GM18498 (cell line): ENCODE measurements at regions not wholly inside any gene's neighbourhood (a gene's known extent, or its start where the extent isn't known, plus 50 kb on each side); places are given as distances from the start of the nearest gene placed in this dataset.

Experiments
- ATAC-seq: cut with Tn5 transposase; IDR thresholded peaks from one replicate; pipeline ENCODE4 v1.9.1; 2021; ENCODE audit warnings: mild to moderate bottlenecking, moderate library complexity; ENCODE audit not compliant: unreplicated experiment

GRCh38 chr6:15044146-15044882 lies 201.6 kb upstream of the JARID2 start:
- no peak for ATAC-seq

DNA sequence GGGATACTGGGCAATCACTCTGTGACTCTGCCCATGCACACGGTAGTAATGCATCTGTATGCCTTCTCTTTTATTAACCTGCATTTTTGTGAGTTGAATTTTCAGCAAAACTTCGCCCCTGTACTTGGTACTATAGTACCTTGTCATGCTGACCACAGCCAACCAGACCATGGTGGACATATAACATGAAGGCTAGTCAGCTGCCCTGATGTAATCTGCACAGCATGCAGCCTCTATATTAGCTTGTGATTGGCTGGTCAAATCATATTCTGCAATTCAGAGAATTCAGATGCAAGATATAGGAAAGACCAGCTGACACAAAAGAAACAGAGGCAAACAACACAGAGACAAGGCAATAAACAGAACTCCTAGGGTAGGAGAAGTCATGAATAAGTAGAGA lies 200.9 kb upstream of the JARID2 start:
- no peak for ATAC-seq

DNA sequence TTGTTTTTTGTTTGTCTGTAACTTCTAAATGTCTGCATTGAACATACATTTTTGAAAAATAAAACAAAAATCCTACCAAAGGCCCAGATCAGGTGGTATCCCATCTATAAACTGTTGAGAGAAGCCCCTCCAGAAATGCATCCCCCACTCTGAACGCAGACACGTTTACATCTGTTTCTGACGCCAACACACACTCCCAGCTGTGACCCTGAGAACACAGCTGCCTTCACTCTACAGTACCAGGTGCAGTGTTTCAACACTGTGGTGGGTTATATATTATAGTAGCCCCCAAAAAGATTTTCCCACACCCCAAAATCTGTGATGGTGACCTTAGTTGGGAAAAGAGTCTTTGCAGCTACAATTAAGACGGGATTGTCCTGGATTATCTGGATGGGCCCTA lies 199.1 kb upstream of the JARID2 start:
- no peak for ATAC-seq

- no peak for ATAC-seq
Observed at GRCh38 chr6:15048367-15048766, 197.5 kb upstream of the JARID2 start.

DNA sequence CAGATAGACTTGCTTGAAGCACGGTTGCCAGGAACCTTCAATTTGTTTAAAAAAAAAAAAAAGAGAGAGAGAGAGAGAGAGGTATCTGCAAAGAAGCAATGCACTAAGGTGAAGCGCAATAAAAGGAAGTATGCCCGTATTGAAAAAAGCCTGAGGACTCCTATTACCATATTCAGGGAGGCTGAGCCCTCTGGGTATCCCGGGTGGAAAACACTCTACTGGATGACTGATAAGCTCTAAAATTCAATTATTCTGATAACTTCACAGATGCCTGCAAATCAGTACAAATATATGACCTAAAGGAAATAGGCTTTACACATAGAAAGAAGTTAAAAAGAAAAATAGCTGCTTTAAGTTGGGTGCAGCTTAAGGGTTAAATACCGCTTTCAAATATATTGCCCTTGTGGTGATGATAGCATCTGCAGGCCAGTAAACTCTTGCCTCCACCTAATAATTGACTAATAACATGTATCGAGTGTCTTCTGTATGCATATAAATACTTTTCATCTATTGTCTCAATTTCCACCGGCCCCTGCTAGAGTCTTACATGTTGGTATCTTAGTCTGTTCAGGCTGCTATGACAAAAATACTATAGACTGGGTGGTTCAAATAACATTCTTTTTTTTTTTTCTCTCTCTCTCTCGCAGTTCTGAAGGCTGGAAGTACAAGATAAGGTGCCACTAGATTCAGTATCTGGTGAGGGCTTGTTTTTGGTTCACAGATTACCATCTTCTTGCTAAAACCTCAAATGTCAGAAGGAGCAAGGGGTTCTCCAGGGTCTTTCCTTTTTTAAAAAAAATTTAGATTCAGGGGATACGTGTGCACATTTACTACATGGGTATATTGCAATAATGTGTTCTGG lies 187.4 kb upstream of the JARID2 start:
- ATAC-seq: no peak

- no peak for ATAC-seq
Observed at GRCh38 chr6:15061180-15061641, 184.7 kb upstream of the JARID2 start.

- no peak for ATAC-seq
Observed at GRCh38 chr6:15061908-15062515, 183.9 kb upstream of the JARID2 start.

DNA sequence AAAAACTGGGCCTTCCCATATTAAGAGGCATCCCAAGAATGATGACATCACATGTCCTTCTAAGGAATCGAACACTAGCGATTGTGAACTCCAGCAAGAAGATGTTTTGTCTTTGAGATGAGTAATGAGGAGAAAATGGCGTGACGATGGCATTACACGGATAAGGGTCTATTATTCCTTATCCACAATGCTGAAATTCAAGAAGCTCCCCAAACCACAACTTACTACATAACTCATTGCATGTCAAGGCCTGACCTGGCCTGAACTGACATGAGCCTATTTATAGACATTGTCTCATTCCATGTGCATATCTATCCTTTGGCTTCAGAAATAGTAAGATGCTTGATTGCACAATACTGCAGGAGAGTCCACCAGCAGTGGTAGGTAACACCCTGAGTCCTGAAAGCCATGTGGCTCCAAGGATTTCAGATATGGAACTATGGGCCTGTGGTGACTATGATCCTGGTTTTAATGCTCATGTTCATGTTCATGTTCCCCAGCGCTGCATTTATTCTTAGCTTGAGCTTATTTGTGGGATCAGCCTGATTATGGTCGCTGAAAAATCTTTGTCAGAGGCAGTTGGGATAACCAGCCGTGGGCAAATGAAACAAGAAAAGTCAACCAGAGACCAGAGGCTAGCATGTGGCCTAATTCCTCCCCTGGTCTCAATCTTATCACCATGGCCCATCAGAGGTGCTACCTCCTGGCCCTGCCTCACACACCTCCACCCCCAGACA lies 183.2 kb upstream of the JARID2 start:
- ATAC-seq: no peak

GRCh38 chr6:15063253-15063853 lies 182.5 kb upstream of the JARID2 start:
- ATAC-seq: no peak

- ATAC-seq: no peak
Observed at GRCh38 chr6:15065261-15065989, 180.4 kb upstream of the JARID2 start.

DNA sequence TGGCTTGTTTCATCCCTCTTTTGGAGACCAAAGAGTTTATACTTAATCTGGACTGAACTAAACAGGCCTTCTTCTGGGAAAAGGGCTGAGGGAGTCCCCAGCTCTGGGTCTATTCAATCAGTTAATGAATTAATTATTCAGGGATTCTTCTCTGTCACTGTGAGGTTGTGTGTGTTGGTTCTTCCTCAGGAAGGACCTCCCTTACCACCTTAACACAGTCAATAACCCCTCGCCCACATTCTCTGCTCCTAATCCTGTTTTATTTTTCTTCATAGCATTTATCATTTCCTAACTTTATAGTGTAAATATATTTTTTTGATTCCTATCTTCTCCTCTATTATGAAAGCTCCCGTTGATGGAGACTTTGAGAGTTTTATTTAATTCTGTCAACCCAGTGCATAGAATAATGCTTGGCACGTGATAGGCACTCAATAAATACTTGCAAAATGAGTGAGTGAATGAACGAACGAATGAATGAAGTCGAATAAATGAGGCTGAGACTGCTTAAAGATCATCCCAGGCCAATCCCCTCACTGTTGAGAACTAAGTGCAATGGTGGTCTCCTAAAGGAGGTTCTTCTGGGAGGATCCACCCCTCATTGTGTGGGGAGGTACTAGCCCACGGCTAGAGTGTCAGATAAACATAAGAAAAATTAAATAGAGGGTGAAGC lies 179.6 kb upstream of the JARID2 start:
- no peak for ATAC-seq

DNA sequence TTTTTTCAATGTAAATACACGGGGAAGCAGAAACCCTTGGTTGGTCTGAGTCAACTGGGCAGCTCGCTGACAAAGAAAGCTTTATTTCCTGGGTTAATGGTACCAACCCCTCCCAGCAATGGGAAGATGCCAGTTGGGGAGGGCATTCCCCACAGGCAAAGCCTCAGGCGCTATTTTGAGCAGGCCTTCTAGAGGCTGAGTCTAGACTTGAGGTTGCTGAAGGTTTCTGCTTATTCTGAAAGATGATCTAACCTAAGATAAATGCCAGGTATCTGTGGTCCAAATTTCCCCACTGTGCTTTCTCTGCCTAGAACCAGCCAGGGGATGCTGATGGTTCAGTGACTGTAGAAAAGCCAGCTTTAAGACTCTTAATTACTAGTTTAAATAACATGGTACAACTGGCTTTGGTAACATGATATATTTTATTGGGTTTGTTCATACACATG lies 172.5 kb upstream of the JARID2 start:
- no peak for ATAC-seq

DNA sequence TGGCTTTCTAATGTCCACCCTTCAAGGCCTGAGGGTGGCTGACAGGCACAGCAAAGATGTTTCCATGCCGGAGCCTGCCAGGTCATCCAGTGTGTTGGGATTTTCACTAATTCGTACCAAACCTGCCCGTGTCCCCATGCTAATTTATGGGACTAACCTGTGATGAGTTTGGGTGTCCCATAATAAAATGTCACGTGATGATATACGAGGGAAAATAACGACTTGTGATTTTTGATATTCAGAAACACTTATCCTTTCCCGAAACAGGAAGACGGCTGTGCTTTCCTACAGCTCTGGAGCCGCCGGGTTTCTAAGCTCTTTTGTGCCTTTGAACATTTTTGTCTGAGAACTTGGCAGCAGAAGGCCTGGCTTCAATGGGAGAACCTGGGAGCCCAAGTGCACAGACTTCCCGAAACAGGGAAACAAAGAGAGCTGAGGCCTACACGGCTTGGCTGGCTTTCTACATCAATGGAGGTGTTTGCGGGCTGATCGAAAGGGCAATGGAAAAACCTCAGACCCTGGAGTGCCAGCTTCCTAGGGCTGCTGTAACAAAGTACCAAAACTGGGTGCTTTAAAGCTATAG lies 171.9 kb upstream of the JARID2 start:
- ATAC-seq: no peak

GRCh38 chr6:15074806-15075205 lies 171.1 kb upstream of the JARID2 start:
- ATAC-seq: no peak

GRCh38 chr6:15076565-15076964 lies 169.3 kb upstream of the JARID2 start:
- ATAC-seq: no peak

DNA sequence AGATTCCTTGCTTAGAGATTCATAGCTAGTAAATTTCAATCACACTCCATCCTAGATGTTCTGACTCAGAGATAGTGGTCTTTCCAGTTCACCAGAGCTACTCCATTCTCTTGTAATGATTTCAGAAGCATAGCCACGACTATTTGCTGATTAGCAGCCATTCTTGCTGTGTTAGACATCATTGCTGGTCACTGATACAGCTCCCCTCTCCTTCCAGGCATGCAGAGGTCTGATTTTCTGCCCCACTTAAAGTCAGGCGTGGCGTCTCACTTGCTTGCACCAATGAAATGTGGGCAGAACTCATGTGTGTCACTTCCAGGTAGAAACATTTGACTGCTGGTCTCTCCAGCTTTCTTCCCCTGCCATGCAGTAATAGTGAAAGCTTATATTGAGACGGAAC lies 168.9 kb upstream of the JARID2 start:
- ATAC-seq: no peak

GRCh38 chr6:15077961-15078360 lies 167.9 kb upstream of the JARID2 start:
- no peak for ATAC-seq

DNA sequence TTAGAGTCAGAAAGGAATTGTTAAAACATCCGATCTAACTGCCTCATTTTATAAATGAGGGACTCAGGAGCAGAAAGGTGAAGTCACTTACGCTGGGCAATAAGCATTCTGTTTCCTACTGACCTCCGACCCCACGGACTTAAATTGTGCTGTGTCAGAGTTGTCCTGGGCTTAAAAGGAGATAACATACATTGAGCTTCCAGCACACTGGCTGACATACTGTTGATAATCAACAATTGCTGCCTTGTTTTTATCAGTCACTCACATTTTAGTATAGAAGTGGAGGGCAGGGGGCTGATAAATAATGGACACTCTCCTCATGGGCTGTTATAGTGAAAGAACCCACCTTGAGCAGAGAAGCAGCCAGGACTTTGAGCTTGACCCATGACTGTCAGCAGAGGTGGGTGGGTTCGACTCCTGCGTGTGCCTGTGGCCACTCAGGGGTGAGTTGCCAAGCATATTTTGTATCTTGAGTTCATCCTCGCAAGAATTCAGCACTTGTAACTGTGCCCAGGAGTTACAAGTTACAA lies 166.5 kb upstream of the JARID2 start:
- no peak for ATAC-seq

- no peak for ATAC-seq
Observed at GRCh38 chr6:15080895-15081294, 165.0 kb upstream of the JARID2 start.
